HK-2 (cell line): ENCODE measurements at regions not wholly inside any gene's neighbourhood (a gene's known extent, or its start where the extent isn't known, plus 50 kb on each side); places are given as distances from the start of the nearest gene placed in this dataset.

Experiments
- DNase-seq: peaks from one replicate; pipeline ENCODE4 v3.0.0-alpha.2; 2018; ENCODE audit not compliant: unreplicated experiment

GRCh38 chr1:30514137-30514654 is 209.2 kb downstream of the MATN1 start:
- DNase-seq = no peak

DNA sequence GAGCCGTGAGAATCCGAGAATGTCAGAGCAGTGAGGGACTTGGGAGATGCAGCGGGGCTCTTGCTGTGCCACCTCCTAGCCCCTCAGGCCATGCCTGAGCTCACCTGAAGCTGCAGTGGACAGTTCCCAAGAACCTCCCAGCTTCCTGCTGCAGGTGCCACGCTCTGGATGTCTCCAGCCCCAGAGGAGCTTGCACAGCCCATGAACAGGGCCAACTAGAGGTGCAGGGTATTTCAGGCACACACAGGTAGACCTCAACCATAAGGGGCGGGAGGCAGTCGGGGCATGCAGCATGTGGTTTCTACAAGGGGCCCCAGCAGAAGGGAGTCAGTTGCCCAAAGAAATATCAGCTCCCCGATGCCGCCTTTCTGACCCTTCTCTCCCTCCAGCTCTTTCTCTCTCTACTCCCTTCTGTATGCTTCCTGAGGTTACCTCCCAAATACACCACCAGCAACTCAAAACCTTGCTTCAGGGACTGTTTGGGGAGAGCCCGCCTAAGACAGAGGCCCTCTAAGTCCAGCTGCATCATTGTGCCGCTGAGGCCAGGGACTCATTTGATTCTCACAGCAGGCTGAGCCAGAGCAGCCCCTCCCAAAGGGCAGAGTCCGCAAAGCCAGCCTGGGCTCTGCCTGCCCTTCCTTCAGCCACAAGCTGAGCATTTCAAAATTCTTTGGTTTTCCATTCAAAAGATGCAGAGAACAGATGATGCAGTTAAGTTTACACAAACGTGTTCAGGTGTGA is 209.8 kb downstream of the MATN1 start:
- DNase-seq = no peak

GRCh38 chr1:30512914-30513265 is 210.5 kb downstream of the MATN1 start:
- DNase-seq = no peak

- DNase-seq = peak; percentile 3
Observed at GRCh38 chr1:30511991-30512913, 211.1 kb downstream of the MATN1 start.

- no peak for DNase-seq
Observed at GRCh38 chr1:30511563-30511962, 211.8 kb downstream of the MATN1 start.

DNA sequence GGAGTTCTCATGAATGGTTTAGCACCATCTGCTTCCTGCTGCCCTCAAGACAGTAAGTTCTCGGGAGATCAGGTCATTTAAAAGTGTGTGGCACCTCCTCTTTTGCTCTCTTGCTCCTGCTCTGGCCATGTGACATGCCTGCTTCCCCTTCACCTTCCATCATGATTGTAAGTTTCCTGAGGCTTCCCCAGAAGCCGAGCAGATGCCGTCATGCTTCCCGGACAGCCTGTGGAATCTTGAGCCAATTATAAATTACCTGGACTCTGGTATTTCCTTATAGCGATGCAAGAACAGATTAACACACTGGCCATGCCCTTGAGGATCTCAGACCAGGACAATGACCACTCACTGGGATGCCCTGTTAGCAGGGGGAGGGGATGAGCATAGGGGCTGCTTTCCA is 212.3 kb downstream of the MATN1 start:
- DNase-seq = no peak

DNA sequence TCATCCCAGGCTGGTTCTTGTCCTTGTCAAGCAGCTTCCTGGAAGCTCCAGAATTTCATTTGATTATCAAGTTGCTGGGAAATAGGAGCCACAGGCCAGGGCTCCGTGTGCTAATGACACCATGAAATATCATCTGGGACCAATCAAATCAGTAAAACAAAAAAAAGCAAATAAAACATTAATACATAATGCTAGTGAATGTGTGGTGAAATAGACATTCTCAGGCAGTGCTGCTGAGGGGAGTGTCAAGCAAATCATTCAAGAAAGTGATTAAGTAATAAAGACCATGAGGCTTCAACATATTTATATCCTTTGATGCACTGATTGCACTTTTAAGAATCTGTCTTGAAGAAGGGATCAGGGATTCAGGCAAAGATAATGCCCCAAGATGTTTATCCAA is 213.7 kb downstream of the MATN1 start:
- DNase-seq = no peak

DNA sequence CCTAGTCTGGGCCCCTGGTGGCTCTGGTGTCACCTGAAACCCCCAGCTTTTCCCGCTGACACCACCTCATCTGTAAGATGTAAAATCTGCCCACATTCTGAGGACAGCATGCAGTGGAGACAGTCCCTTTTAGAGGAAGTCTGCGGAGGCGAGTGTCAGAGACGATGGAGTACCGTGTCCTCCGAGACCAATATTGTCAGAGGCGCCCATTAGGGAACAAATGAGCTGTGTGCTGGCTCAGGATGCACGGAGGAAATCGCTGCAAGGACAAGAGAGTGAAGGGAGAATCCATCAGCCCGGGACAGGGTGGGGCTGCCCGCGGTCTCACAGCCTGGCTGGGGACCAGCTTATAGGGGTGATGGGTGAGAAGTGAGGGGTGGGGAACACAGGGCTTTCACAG is 214.8 kb downstream of the MATN1 start:
- no peak for DNase-seq

- no peak for DNase-seq
Observed at GRCh38 chr1:30508175-30508448, 215.3 kb downstream of the MATN1 start.

DNA sequence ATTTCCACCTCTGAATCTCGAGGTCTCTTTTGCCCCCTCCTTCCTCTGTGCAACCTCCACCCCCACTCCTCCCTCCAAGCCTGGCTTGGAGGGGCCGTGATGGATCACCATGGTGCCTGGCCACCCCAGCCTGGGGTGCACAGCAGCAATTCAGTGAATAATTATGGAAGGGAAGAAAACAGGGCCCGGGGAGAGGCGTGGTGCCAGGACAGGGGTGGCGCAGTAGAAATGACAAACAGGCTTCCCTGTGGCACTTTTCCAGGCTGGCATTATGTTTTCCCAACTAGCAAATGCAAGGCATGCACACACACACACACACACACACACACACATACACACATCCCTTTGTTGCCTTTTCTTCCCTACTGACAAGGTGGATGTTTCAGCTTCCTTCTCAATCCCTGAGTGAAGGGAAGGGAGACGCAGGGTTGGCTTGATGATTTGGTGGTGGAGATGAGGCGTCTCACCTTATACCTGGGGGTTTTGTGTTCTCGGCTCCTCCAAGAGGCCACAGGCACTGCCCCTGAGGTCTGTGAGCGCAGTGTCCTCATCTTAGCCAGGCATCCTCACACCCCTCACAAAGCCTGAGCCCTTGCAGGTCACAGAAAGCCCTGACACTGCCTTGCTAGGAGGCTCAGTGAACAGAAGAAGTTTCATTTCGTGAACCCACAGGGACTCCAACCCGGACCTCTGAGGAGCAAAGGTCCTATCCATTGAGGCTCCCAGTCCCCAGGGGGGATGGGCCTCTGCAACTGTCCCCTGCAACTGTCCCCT is 215.8 kb downstream of the MATN1 start:
- no peak for DNase-seq

- DNase-seq = no peak
Observed at GRCh38 chr1:30507016-30507312, 216.4 kb downstream of the MATN1 start.

DNA sequence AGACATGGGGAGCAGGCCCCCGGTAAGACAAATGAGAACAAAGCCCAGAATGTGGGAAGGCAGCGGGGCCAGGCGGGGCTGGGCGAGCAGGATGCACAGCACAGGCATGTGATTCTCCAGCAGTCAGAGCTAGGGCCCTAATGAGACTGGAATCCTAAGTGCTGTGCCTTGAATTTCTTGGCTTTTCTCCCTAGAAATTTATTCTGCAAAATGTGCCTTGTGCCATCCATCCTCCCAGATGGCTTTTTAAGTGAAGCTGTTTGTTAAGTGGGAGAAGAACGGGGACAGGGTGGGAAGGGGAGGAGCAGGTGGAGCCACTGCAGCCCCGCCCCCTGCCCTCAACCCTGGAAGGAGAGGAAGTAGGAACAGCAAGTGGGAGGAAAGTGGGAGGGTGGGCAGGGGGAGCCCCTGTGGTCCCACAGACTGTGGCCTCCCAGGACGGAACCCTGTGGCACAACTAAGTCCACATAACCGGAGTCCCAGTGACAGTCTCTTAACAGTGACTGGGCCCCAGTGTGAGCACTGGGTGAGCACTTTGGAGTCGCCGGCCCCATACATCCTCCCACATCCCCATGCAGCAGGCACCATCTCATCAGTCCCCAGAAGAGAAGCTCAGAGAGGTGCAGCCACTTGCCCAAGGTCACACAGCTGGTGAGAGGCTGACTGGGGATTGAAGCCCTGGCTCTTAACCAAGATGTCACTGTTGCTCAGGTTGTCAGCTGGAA is 216.9 kb downstream of the MATN1 start:
- no peak for DNase-seq

DNA sequence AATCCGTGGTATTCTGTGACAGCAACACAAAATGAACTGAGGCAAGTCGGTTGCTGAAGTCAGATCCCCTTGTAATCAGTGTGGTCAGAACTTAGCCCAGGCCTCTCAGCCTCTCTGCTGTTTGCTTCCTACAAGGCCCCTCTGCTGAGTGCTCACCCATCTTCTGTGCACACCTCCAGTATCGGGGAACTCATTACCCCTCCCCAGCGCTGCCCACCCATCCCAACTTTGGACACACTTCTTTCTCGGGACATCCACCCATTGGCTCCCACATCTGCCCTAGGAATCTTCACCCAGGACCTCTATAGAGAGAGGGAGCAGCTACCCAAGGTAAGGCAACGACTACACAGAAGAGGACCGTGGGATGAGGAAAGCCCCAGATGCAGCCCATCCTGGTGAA is 217.5 kb downstream of the MATN1 start:
- no peak for DNase-seq

DNA sequence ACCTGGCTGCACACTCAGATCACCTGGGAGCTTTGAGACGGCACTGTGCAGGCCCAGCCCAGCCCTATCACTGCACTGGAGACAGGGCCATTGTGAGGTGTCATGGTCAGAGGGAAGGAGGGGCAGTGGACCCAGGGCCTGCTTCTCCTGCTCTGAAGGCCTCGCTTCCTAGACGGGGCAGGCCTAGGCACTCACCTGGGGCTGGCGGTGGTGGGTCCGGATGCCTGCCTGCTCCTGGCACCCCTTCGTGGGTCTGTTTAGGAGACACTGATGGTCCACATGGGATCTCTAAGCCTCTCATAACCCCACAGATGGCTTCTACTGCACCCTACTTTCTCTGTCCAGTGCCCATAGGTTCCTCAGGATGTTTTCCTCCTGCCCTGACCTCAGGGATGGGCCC is 230.9 kb downstream of the MATN1 start:
- no peak for DNase-seq

- DNase-seq = no peak
Observed at GRCh38 chr1:30491831-30492230, 231.6 kb downstream of the MATN1 start.

DNA sequence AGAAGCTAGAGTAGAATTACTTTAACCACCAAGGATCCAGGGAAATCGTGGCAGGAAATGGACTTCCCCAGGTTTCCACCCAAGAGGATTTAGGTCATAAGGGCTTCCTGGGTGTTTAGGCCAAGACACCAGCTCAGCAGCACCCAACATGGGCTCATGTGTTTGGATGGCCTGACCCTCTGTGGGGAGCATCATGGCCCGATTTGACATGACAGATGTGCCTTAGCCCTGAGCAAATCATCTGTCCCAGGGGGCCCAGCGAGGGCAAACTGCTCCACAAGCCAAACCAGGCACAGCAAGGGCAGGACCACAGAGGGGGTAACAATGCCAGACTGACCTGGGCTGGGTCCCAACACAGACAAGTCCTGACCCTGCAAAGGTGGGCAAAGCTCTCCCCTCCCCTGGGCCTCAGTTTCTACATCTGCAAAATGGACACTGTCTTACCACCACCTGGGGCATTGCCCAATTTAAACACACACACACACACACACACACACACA is 232.8 kb downstream of the MATN1 start:
- no peak for DNase-seq

DNA sequence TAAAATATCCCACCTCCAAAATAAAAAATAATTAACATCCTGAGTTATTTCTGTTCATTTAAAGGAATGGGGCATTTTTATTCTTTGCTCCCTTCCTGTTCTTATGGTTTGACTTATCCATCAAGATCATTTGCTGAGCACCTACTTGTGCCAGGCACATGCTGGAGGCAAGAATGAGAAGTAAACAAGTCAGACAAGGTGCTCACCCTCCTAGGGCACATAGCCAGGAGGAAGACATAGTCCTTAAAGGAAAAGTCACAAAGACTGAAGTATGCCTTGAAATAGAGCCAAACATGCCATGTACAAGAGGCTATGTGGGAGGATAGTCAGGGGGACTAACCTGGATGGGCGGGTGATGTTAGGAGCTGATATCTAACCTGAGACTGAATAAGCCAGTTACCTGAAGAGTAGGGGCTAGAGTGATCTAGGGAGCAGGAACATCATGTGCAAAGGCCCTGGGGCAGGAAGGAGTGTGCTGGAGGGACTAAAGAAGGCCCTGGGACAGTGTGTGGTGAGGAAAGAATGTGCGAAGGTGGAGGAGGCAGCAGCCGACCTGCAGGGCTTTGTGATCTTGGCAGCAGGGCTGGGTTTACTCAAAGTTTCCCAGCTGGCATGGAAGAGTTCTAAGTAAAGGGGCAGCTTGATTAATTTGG is 233.5 kb downstream of the MATN1 start:
- no peak for DNase-seq

DNA sequence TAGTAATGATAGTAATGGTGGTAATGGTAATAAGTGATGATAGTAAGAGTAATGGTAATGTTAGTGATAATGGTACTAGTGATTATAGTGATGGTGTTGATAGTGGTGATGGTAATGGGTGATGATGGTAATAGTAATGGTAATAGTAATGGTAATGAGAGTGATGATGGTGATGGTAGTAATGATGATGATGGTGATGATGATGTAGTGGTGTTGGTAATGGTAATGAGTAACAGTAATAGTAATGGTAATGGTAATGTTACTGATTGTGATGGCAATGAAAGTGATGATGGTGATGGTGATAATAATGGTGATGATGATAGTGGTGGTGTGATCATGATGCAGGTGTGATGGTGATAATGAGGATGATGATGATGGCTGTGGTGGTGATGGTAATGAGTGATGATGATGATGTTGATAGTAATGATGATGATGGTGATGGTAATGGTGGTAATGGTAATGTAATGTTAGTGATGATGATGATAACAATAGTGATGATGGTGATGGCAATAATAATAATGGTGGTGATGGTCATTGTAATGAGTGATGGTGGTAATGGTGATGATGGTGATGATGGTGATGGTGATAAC is 235.0 kb downstream of the MATN1 start:
- DNase-seq = no peak

- no peak for DNase-seq
Observed at GRCh38 chr1:30487042-30487441, 236.3 kb downstream of the MATN1 start.

DNA sequence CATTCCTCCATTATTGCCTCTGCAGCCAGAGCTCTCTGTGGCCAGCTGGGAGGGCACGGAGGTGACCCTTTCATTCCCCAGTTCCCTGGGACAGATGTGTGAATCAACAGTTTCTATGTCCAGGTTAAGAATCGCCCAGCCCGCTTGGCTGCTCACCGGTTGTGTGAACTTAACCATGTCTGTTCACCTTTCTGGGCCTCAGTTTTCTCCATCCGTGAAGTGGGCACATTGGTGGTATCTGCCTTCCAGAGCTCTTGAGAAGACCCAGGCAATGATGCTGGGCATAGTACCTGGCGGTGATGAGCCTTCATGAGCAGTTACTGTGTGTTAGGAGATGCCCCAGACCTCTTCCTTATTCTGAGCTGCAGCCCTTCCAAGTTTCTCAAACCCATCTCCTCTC is 238.3 kb downstream of the MATN1 start:
- DNase-seq = no peak

- no peak for DNase-seq
Observed at GRCh38 chr1:30484668-30485067, 238.7 kb downstream of the MATN1 start.
